Peyer's patch (tissue), 4 donors: ENCODE measurements at regions not wholly inside any gene's neighbourhood (a gene's known extent, or its start where the extent isn't known, plus 50 kb on each side); places are given as distances from the start of the nearest gene placed in this dataset.
A peak's percentile ranks its signal among the peaks of the same experiment; 100 is the strongest.

Experiments used
- DNase-seq, 3 donors: peaks; one replicate each; pipeline ENCODE4 v3.0.0-alpha.2; 2017 to 2019
- H3K27ac ChIP-seq, 4 donors: fragments of 200-600 bp; sonication (generic); one replicate each; pipeline ENCODE4 v1.5.1; 2016 to 2019
- H3K27me3 ChIP-seq, 2 donors: fragments of 200-600 bp; sonication (generic); one replicate each; pipeline ENCODE4 v1.5.1; 2019
- H3K36me3 ChIP-seq, 3 donors: fragments of 200-600 bp; sonication (generic); one replicate each; pipeline ENCODE4 v1.5.1; 2016 to 2019
- H3K4me1 ChIP-seq, 4 donors: fragments of 200-600 bp; sonication (generic); one replicate each; pipeline ENCODE4 v1.5.1; 2016 to 2019
- H3K4me3 ChIP-seq, 4 donors: fragments of 200-600 bp; sonication (generic); 1 replicate in 3 of 4; 2 replicates in 1 of 4; pipeline ENCODE4 v1.5.1; 2016 to 2019; ENCODE audit warnings: mild to moderate bottlenecking in 1 of 4
- H3K9me3 ChIP-seq, 4 donors: fragments of 200-600 bp; sonication (generic); one replicate each; pipeline ENCODE4 v1.5.1; 2016 to 2019; ENCODE audit warnings: mild to moderate bottlenecking in 1 of 4
- CTCF ChIP-seq, 6 experiments: fragments of 450-650 bp in 4 of 6; fragments of 200-600 bp in 2 of 6; sonication (generic) in 1 of 6; IDR thresholded peaks; one replicate each; pipeline ENCODE4 v1.5.1; 2017 to 2019; ENCODE audit warnings: antibody characterized with exemption in 6 of 6, mild to moderate bottlenecking in 3 of 6, moderate library complexity in 1 of 6
- POLR2A ChIP-seq, 2 donors: fragments of 450-650 bp; IDR thresholded peaks; one replicate each; pipeline ENCODE4 v1.5.1; 2017; ENCODE audit warnings: antibody characterized with exemption in 2 of 2, mild to moderate bottlenecking in 2 of 2, moderate library complexity in 2 of 2

- DNase-seq = no peak
- no peak overlapping the region for H3K27ac ChIP-seq
- no peaks in the 10 kb centered on the region for H3K27me3 ChIP-seq
- TF ChIP-seq POLR2A (IDR thresholded peaks at IDR 0.05) (no peak), CTCF (IDR thresholded peaks at IDR 0.05) (no peak)
- no peaks in the 10 kb centered on the region for H3K9me3 ChIP-seq
- no peaks in the 10 kb centered on the region for H3K36me3 ChIP-seq
- H3K4me3 ChIP-seq = no peak overlapping the region
- H3K4me1 ChIP-seq = no peaks in the 10 kb centered on the region
These were observed 58.1 kb upstream of the ERG start for GRCh38 chr21:38556390-38556789.

DNA sequence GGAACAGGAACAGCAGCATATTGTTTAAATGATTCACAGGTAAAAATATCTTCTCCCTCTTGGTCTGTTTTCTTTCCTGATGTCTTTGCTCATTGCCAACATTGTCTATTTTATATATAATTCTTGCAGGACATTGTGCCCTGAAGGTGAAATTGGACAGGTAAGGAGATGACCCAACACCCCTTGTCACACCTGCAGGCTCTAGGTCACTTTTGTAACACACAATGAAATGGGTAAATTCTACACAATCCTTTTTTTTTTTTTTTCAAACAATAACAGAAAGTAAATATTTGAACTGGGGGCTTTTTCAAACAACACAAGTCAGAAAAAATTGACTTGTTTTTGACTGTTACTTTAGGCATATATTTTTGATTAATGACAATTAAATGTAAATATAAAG is 62.9 kb upstream of the ERG start:
- peaks cover 0 to 7% (median 0%) of the 10 kb centered on the region in 4 donors for H3K4me1 ChIP-seq
- no peaks in the 10 kb centered on the region for H3K36me3 ChIP-seq
- no peaks in the 10 kb centered on the region for H3K27me3 ChIP-seq
- H3K9me3 ChIP-seq = no peaks in the 10 kb centered on the region
- no peak overlapping the region for H3K4me3 ChIP-seq
- no peak overlapping the region for H3K27ac ChIP-seq
- DNase-seq = no peak
- no peak for TF ChIP-seq CTCF (IDR thresholded peaks at IDR 0.05)
- no peak for TF ChIP-seq POLR2A (IDR thresholded peaks at IDR 0.05)

DNA sequence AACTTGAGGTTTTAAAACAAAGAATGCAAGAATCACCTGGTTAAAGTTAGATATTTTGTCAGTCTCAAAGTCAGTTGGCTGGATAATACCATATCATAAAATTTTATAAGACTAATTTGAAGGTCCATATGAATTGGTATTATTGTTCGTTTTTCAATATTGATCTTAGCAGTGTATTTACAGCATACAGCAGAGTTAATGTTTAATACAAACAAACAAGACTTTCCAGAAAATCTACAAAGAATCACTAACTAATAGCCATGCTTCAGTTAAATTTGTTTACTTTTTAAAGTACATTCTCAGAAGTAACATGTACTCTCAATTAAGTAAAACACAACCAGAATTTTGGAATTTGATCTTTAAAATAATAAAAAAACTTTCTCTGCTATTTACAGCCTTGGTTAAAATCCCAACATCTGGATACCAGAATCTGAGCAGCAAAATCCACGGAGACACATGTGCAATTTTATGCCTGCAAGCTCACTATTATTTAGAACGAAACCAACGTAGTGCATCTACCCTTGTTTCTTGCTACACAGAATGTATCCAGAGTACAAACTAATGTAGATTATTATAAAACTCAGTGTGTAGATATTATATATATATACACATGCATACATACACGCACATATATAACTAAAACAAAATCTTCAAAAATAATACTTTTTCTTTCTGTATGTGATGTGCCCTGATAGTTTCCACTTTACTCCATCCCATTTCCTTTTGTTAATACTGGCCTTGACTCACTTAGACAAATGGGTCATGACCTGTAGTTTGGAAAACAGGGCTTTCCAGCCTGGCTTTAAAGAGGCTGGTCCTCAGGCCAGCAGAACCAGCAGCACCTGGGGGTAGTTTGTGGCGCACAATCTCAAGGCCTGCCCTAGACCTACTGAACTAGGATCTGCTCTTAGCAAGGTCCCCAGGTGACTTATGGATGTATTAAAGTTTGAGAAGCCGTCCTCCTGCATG is 63.6 kb upstream of the ERG start:
- peaks cover 0 to 7% (median 0%) of the 10 kb centered on the region in 4 donors for H3K4me1 ChIP-seq
- H3K27me3 ChIP-seq = no peaks in the 10 kb centered on the region
- DNase-seq = no peak
- no peak overlapping the region for H3K27ac ChIP-seq
- H3K36me3 ChIP-seq = no peaks in the 10 kb centered on the region
- no peaks in the 10 kb centered on the region for H3K9me3 ChIP-seq
- no peak overlapping the region for H3K4me3 ChIP-seq
- no peak for TF ChIP-seq CTCF (IDR thresholded peaks at IDR 0.05)
- TF ChIP-seq POLR2A (IDR thresholded peaks at IDR 0.05) = no peak

DNA sequence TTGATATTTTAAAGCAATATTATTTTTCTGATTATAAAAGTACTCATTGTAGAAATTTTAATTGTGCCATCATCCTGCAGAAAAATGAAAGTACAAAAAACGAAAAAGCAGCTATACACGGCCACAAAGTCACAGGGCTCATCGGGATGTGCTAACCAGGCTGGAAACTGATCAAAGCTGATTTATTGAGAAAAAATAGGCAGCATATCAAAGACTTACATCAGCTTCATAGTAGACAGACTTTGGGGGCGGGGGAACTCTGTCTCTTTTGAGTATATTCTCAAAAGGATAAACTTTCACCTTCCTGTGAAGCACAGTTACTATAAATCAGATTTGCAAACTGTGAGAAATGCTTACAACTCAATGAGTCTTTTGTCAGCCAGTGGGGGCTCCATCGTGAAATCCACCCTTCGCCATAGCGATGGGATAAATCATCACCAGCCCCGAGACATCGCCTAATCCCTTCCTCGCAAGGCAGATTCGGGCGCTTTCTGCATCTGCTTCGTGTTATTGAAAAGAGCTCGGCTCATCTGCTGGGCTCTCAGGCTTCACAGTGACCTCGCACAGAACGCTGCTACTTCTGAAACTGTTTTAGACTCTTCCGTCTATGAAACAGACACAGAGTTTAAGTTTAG is 69.2 kb upstream of the ERG start:
- Histone ChIP-seq H3K27me3 (no peaks in the 10 kb centered on the region), H3K9me3 (no peaks in the 10 kb centered on the region), H3K4me3 (peak overlapping the region in 1 of 4 donors; percentile 2), H3K4me1 (peaks cover 0 to under 1% (median 0%) of the 10 kb centered on the region in 4 donors), H3K36me3 (no peaks in the 10 kb centered on the region), H3K27ac (no peak overlapping the region)
- DNase-seq = no peak
- TF ChIP-seq POLR2A (IDR thresholded peaks at IDR 0.05) = no peak
- TF ChIP-seq CTCF (IDR thresholded peaks at IDR 0.05) = no peak

DNA sequence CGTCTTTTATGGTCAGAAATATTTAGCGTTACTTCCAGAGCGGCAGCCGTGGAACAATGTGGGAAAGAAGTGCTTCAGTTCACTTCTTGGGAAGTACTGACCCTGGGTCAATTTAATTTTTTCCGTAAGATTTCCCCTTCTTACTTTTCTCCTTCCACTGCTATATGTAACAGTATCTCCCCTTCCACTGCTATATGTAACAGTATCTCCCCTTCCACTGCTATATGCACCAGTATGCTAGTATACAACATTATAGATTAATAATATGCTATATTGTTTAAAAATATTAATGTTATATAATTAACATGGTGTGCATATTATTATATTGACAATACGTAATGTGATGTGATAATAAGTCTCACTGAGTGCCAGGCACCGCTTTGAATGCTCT is 69.7 kb upstream of the ERG start:
- Histone ChIP-seq H3K27me3 (no peaks in the 10 kb centered on the region), H3K9me3 (no peaks in the 10 kb centered on the region), H3K4me1 (no peaks in the 10 kb centered on the region), H3K4me3 (no peak overlapping the region), H3K27ac (no peak overlapping the region), H3K36me3 (no peaks in the 10 kb centered on the region)
- no peak for DNase-seq
- TF ChIP-seq POLR2A (IDR thresholded peaks at IDR 0.05) (no peak), CTCF (IDR thresholded peaks at IDR 0.05) (no peak)
